HL-60 (cell line): ENCODE measurements at regions not wholly inside any gene's neighbourhood (a gene's known extent, or its start where the extent isn't known, plus 50 kb on each side); places are given as distances from the start of the nearest gene placed in this dataset.

ENCODE experiments used
- DNase-seq, 2 experiments: peaks; one replicate each; pipeline ENCODE4 v3.0.0-alpha.2; 2010 to 2020; ENCODE audit warnings: low read depth in 1 of 2, low spot score in 1 of 2
- H3K27ac ChIP-seq: fragments of 250-450 bp; sonication (Bioruptor Pico); replicated peaks from 2 replicates; pipeline ENCODE4 v1.5.1; 2020; ENCODE audit warnings: mild to moderate bottlenecking, moderate library complexity
- H3K27me3 ChIP-seq: fragments of 250-450 bp; sonication (Bioruptor Pico); 2 replicates; pipeline ENCODE4 v1.5.1; 2021; ENCODE audit warnings: mild to moderate bottlenecking, moderate library complexity; ENCODE audit not compliant: insufficient read depth, poor library complexity, severe bottlenecking
- H3K4me3 ChIP-seq: replicated peaks from 2 replicates; pipeline ENCODE4 v1.5.1; 2011; ENCODE audit warnings: mild to moderate bottlenecking, control low read depth, low read length; ENCODE audit not compliant: insufficient read depth
- GABPA ChIP-seq: IDR thresholded peaks from 2 replicates; pipeline ENCODE4 v1.6.1; 2012; ENCODE audit warnings: low read depth
- POLR2AphosphoS5 ChIP-seq: IDR thresholded peaks from 2 replicates; pipeline ENCODE4 v1.6.1; 2012; ENCODE audit warnings: low read depth
- SPI1 ChIP-seq: IDR thresholded peaks from 2 replicates; pipeline ENCODE4 v1.6.1; 2012; ENCODE audit warnings: low read depth, mild to moderate bottlenecking, borderline replicate concordance
- TF ChIP-seq, protein P1 (sequence below): IDR thresholded peaks from one replicate; pipeline ENCODE4 v1.5.1; 2011; ENCODE audit warnings: low read length, control low read depth, inconsistent platforms; ENCODE audit not compliant: insufficient read depth
- TF ChIP-seq, protein P2 (sequence below): IDR thresholded peaks from 2 replicates; pipeline ENCODE4 v1.6.1; 2012; ENCODE audit warnings: low read depth; ENCODE audit not compliant: insufficient replicate concordance

DNA sequence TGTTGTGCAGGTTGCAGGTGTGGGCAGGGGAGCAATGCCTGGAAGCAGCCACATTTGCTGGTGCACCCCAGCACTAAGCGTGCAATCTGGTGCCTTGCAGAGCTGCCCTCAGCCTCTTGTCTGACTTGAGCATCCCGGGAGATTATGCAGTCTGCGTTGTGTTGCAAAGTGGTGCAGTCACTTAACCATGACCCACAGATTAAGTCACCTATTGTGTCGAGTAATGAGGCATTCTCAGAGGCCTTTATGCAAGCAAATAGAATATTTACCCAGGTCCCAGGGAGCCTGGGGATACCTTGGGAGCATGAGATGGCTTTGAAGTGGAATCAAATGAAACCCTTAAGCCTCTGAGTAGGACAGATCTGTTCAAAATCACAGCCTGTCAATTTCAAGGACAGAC, 529.0 kb downstream of the TYW1 start:
- H3K27me3 ChIP-seq, result no peaks in the 10 kb centered on the region
- TF ChIP-seq, protein P1, sequence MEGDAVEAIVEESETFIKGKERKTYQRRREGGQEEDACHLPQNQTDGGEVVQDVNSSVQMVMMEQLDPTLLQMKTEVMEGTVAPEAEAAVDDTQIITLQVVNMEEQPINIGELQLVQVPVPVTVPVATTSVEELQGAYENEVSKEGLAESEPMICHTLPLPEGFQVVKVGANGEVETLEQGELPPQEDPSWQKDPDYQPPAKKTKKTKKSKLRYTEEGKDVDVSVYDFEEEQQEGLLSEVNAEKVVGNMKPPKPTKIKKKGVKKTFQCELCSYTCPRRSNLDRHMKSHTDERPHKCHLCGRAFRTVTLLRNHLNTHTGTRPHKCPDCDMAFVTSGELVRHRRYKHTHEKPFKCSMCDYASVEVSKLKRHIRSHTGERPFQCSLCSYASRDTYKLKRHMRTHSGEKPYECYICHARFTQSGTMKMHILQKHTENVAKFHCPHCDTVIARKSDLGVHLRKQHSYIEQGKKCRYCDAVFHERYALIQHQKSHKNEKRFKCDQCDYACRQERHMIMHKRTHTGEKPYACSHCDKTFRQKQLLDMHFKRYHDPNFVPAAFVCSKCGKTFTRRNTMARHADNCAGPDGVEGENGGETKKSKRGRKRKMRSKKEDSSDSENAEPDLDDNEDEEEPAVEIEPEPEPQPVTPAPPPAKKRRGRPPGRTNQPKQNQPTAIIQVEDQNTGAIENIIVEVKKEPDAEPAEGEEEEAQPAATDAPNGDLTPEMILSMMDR, result no peak
- TF ChIP-seq GABPA (no peak), POLR2AphosphoS5 (no peak), SPI1 (no peak)
- TF ChIP-seq, protein P2, sequence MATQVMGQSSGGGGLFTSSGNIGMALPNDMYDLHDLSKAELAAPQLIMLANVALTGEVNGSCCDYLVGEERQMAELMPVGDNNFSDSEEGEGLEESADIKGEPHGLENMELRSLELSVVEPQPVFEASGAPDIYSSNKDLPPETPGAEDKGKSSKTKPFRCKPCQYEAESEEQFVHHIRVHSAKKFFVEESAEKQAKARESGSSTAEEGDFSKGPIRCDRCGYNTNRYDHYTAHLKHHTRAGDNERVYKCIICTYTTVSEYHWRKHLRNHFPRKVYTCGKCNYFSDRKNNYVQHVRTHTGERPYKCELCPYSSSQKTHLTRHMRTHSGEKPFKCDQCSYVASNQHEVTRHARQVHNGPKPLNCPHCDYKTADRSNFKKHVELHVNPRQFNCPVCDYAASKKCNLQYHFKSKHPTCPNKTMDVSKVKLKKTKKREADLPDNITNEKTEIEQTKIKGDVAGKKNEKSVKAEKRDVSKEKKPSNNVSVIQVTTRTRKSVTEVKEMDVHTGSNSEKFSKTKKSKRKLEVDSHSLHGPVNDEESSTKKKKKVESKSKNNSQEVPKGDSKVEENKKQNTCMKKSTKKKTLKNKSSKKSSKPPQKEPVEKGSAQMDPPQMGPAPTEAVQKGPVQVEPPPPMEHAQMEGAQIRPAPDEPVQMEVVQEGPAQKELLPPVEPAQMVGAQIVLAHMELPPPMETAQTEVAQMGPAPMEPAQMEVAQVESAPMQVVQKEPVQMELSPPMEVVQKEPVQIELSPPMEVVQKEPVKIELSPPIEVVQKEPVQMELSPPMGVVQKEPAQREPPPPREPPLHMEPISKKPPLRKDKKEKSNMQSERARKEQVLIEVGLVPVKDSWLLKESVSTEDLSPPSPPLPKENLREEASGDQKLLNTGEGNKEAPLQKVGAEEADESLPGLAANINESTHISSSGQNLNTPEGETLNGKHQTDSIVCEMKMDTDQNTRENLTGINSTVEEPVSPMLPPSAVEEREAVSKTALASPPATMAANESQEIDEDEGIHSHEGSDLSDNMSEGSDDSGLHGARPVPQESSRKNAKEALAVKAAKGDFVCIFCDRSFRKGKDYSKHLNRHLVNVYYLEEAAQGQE, result no peak
- H3K27ac ChIP-seq, result no peak overlapping the region
- no peak for DNase-seq
- no peak overlapping the region for H3K4me3 ChIP-seq

DNA sequence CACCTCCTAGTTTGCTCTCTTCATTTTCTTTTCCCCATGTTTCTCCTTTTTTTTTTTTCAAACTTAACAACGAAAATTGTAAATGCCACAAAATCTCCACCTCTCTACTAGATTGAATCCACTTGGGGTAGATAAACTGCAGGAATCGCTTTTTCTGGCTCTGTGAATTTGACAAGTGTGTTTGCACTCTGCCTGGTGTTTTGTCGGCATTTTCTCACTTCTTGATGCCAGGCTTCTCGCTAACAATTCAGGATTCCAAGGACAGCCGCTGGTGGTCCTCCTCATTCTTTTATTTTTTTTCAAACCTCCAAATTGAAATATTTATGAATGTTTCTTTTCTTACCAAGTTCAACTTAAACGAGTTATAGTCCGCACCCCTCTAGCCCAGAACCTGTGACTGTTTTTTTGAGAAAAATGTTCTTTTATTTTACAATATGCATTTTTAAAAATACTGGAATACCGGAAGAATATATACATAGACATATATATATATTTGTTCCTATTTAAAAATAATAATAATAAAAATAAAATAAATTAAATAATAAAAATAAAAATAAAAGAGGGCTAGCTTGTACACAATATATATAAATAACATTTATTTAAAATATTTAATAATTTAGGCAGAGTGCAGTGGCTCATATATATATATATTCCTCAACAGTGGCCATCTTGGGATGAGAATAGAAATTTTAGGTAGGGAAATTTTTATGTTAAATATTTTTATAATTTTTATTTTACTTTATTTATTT, 538.8 kb downstream of the TYW1 start:
- DNase-seq, result no peak
- Histone ChIP-seq H3K4me3 (no peak overlapping the region), H3K27ac (no peak overlapping the region), H3K27me3 (no peaks in the 10 kb centered on the region)
- TF ChIP-seq POLR2AphosphoS5 (no peak), SPI1 (no peak), GABPA (no peak)
- TF ChIP-seq, protein P2, result no peak
- TF ChIP-seq, protein P1, result no peak

DNA sequence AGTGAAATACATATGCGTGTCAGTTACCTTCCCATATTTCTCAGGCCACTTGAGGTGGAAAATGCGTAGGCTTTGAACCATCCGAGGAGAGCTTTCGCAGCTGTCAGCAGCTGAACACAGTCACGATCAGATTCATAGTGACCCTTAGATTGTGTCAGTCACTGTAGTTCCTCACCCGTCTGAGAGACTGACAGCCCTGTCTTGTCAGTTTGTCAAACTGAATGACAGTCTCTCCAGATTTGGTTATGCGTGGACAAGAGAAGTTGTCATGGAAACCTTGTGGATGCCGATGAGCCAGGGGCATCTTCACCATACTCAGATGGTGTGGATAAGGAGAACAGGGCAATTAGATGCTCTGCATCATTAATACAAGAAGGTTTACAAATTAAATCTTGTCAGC, 546.3 kb downstream of the TYW1 start:
- no peak overlapping the region for H3K27ac ChIP-seq
- H3K4me3 ChIP-seq, result no peak overlapping the region
- DNase-seq, result no peak
- no peak for TF ChIP-seq SPI1
- TF ChIP-seq, protein P1, result no peak
- TF ChIP-seq, protein P2, result no peak
- no peak for TF ChIP-seq POLR2AphosphoS5
- no peak for TF ChIP-seq GABPA
- H3K27me3 ChIP-seq, result no peaks in the 10 kb centered on the region
